Thyroid gland (tissue), 4 donors: ENCODE measurements at regions not wholly inside any gene's neighbourhood (a gene's known extent, or its start where the extent isn't known, plus 50 kb on each side); places are given as distances from the start of the nearest gene placed in this dataset.

Experiments used
- DNase-seq, 2 donors: peaks; one replicate each; pipeline ENCODE4 v3.0.0-alpha.2; 2019
- H3K27ac ChIP-seq, 3 donors: fragments of 200-600 bp; sonication (generic); 1 replicate in 2 of 3; 2 replicates in 1 of 3; pipeline ENCODE4 v1.5.1; 2016 to 2019; ENCODE audit warnings: mild to moderate bottlenecking in 1 of 3, moderate library complexity in 1 of 3
- H3K27me3 ChIP-seq: fragments of 200-600 bp; sonication (generic); one replicate; pipeline ENCODE4 v1.5.1; 2019
- H3K36me3 ChIP-seq, 2 donors: fragments of 200-600 bp; sonication (generic); one replicate each; pipeline ENCODE4 v1.5.1; 2016 to 2019
- H3K4me1 ChIP-seq, 2 donors: fragments of 200-600 bp; sonication (generic); one replicate each; pipeline ENCODE4 v1.5.1; 2017 to 2019
- H3K4me3 ChIP-seq, 3 donors: fragments of 200-600 bp; sonication (generic); replicated peaks in 1 of 3; 1 replicate in 2 of 3; 2 replicates in 1 of 3; pipeline ENCODE4 v1.5.1; 2016; ENCODE audit warnings: mild to moderate bottlenecking in 1 of 3
- H3K9me3 ChIP-seq: fragments of 200-600 bp; sonication (generic); one replicate; pipeline ENCODE4 v1.5.1; 2017
- CTCF ChIP-seq, 6 experiments: fragments of 200-600 bp in 3 of 6; fragments of 450-650 bp in 3 of 6; sonication (generic) in 3 of 6; IDR thresholded peaks; one replicate each; pipeline ENCODE4 v1.5.1; 2016 to 2019; ENCODE audit warnings: antibody characterized with exemption in 6 of 6, mild to moderate bottlenecking in 2 of 6, inconsistent platforms in 1 of 6, moderate library complexity in 1 of 6
- POLR2A ChIP-seq, 2 donors: fragments of 450-650 bp; IDR thresholded peaks; one replicate each; pipeline ENCODE4 v1.6.1; 2017; ENCODE audit warnings: antibody characterized with exemption in 2 of 2, mild to moderate bottlenecking in 2 of 2, moderate library complexity in 1 of 2
- WGBS, 2 donors: methylation state at CpG; one replicate each; pipeline ENCODE4 v1.1.5; 2017; 5-methylcytosine and 5-hydroxymethylcytosine counted together
- intact Hi-C: fragments of 100-400 bp; cut with DNase I; formaldehyde crosslinking; loops from one replicate; pipeline ENCODE4 v1.15.1; 2023

GRCh38 chr16:87008664-87009063 is 308.5 kb downstream of the C16orf95 start:
- H3K4me3 ChIP-seq: no peak overlapping the region
- H3K27ac ChIP-seq: no peak overlapping the region
- no peak for DNase-seq
- intact Hi-C loops: no loop called here
- H3K4me1 ChIP-seq: no peaks in the 10 kb centered on the region
- no peaks in the 10 kb centered on the region for H3K27me3 ChIP-seq
- TF ChIP-seq POLR2A (IDR thresholded peaks at IDR 0.05) (no peak), CTCF (IDR thresholded peaks at IDR 0.05) (no peak)
- WGBS, 2 donors: 89 to 96% methylated on average over 4 to 5 of the region's 5 CpGs
- no peaks in the 10 kb centered on the region for H3K9me3 ChIP-seq
- no peaks in the 10 kb centered on the region for H3K36me3 ChIP-seq

- H3K27me3 ChIP-seq: no peaks in the 10 kb centered on the region
- intact Hi-C loops: no loop called here
- H3K9me3 ChIP-seq: no peaks in the 10 kb centered on the region
- H3K4me3 ChIP-seq: no peak overlapping the region
- DNase-seq: no peak
- TF ChIP-seq POLR2A (IDR thresholded peaks at IDR 0.05): no peak
- no peak for TF ChIP-seq CTCF (IDR thresholded peaks at IDR 0.05)
- no peaks in the 10 kb centered on the region for H3K36me3 ChIP-seq
- WGBS, 2 donors: 58 to 60% methylated on average over 29 to 37 of the region's 37 CpGs
- no peaks in the 10 kb centered on the region for H3K4me1 ChIP-seq
- H3K27ac ChIP-seq: no peak overlapping the region
These were observed 303.9 kb downstream of the C16orf95 start for GRCh38 chr16:87012954-87013938.

DNA sequence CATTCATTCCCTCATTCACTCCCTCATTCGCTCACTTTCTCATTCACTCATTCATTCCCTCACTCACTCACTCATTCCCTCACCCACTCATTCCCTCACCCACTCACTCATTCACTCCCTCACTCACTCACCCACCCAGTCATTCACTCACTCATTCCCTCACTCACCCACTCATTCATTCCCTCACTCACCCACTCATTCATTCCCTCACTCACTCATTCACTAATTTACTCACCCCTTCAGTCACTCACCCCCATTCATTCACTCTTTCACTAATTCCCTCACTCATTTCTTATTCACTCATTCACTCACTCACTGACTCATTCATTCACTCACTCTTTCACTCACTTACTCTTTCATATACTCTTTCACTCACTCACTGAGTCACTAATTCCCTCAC is 303.1 kb downstream of the C16orf95 start:
- TF ChIP-seq POLR2A (IDR thresholded peaks at IDR 0.05) (no peak), CTCF (IDR thresholded peaks at IDR 0.05) (no peak)
- no peaks in the 10 kb centered on the region for H3K4me1 ChIP-seq
- DNase-seq: no peak
- H3K27ac ChIP-seq: no peak overlapping the region
- no peaks in the 10 kb centered on the region for H3K36me3 ChIP-seq
- intact Hi-C loops: no loop called here
- H3K9me3 ChIP-seq: no peaks in the 10 kb centered on the region
- no peaks in the 10 kb centered on the region for H3K27me3 ChIP-seq
- H3K4me3 ChIP-seq: no peak overlapping the region
- 90 to 94% methylated on average over 1 of the region's 1 CpG for WGBS, 2 donors

DNA sequence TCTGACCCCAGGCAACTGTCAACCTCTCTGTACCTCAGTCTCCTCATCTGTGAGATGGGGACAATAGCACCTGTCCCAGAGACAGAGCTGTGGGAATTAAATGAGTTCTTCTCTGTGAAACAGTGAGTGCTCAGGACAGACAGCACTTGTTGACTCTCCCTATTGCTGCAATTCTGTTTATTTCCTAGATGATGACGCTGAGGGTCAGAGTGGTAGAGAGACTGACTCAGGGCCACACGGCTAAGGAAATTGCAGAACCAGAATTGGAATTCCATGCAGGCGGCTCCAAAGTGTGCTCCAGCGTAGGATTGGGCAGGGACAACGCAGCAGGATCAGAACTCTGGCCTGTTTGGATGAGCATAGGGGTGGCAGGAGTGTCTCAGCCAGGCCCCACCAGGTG is 302.2 kb downstream of the C16orf95 start:
- 100% methylated on average over 1 to 5 of the region's 5 CpGs for WGBS, 2 donors
- no peaks in the 10 kb centered on the region for H3K27me3 ChIP-seq
- TF ChIP-seq CTCF (IDR thresholded peaks at IDR 0.05) (no peak), POLR2A (IDR thresholded peaks at IDR 0.05) (no peak)

More for the DNA sequence above, 302.2 kb downstream of the C16orf95 start:
- intact Hi-C loops: no loop called here
- H3K36me3 ChIP-seq: no peaks in the 10 kb centered on the region
- no peak for DNase-seq
- H3K9me3 ChIP-seq: no peaks in the 10 kb centered on the region
- H3K4me3 ChIP-seq: no peak overlapping the region
- H3K27ac ChIP-seq: no peak overlapping the region
- H3K4me1 ChIP-seq: no peaks in the 10 kb centered on the region
